ENCODE measurements at regions not wholly inside any gene's neighbourhood (a gene's known extent, or its start where the extent isn't known, plus 50 kb on each side); places are given as distances from the start of the nearest gene placed in this dataset.

DNA sequence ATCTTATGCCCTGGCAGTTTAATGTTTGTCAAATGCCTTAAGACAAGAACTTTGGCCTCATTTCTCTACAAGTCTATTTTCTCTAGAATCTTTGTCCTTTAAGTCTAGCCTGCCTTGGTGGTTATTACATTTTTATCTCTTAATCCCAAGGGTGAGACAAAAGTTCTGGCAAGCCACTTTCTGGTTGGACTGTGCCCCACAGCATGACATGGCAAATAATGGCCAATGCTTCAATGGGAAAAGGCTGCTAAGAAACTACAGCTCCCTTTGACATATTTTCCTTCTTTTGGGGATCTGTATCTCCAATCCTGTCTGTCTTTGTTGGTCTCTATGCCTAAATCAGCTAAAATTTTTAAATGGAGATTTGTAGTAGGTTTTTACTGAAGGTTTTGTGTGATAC lies 181.6 kb upstream of the MBNL1 start:
- H3K4me2 ChIP-seq (ENCODE audit: low read depth, low read length, poor library complexity, severe bottlenecking): peak overlapping the region; percentile 13
- H3K4me3 ChIP-seq (ENCODE audit: low read length, poor library complexity, severe bottlenecking): no peak overlapping the region
- TF ChIP-seq EZH2phosphoT487 (IDR thresholded peaks at IDR 0.05; ENCODE audit: borderline replicate concordance): no peak
- TF ChIP-seq, protein P1, sequence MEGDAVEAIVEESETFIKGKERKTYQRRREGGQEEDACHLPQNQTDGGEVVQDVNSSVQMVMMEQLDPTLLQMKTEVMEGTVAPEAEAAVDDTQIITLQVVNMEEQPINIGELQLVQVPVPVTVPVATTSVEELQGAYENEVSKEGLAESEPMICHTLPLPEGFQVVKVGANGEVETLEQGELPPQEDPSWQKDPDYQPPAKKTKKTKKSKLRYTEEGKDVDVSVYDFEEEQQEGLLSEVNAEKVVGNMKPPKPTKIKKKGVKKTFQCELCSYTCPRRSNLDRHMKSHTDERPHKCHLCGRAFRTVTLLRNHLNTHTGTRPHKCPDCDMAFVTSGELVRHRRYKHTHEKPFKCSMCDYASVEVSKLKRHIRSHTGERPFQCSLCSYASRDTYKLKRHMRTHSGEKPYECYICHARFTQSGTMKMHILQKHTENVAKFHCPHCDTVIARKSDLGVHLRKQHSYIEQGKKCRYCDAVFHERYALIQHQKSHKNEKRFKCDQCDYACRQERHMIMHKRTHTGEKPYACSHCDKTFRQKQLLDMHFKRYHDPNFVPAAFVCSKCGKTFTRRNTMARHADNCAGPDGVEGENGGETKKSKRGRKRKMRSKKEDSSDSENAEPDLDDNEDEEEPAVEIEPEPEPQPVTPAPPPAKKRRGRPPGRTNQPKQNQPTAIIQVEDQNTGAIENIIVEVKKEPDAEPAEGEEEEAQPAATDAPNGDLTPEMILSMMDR (conservative IDR thresholded peaks at IDR 0.05; ENCODE audit: low read length): no peak
- no peak overlapping the region for H3K9ac ChIP-seq (ENCODE audit: low read depth, low read length, poor library complexity, severe bottlenecking)
- H3K4me1 ChIP-seq (ENCODE audit: insufficient read depth, low read length, poor library complexity, severe bottlenecking): peaks cover 30% of the 10 kb centered on the region
- peak overlapping the region; percentile 40; the same call in 1 of the 2 replicates for H2AFZ ChIP-seq (ENCODE audit: low read length)
- no peaks in the 10 kb centered on the region for H3K9me2 ChIP-seq (replicated peaks; ENCODE audit: low read depth, low read length)
- no peaks in the 10 kb centered on the region for H3K9me3 ChIP-seq (ENCODE audit: insufficient read depth, low read depth, low read length)
- H3K36me3 ChIP-seq (ENCODE audit: insufficient read depth, low read length): no peaks in the 10 kb centered on the region
- H3K27me3 ChIP-seq (ENCODE audit: insufficient read depth, low read length, poor library complexity, severe bottlenecking): no peaks in the 10 kb centered on the region
- H3F3A ChIP-seq (ENCODE audit: low read depth): no peaks in the 10 kb centered on the region; the same call in 1 of the 2 replicates
- H3K79me2 ChIP-seq (ENCODE audit: insufficient read depth, low read length): no peaks in the 10 kb centered on the region
- no peaks in the 10 kb centered on the region for H4K20me1 ChIP-seq (ENCODE audit: insufficient read depth, low read length, poor library complexity, severe bottlenecking)

DNA sequence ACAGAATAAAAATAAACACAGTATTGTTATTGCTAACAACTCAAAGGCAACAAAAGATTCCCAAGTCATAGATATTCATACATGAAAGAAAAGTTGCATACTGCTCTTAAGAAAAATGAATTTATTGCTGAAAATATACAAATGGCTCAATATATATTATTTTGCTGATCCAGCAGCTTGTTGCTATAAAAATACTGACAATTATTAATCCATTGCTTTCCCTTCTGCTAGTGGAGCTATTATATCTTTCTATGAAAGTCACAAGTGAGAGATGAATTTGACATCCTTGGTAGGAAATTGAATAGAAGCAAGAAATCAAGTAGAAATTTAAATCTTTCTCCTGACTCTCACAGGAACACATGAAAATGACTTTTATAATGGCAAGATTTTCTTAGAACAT lies 179.2 kb upstream of the MBNL1 start:
- Histone ChIP-seq H3K79me2 (ENCODE audit: insufficient read depth, low read length) (no peaks in the 10 kb centered on the region), H3K9ac (ENCODE audit: low read depth, low read length, poor library complexity, severe bottlenecking) (no peak overlapping the region), H3K4me3 (ENCODE audit: low read length, poor library complexity, severe bottlenecking) (no peak overlapping the region), H3K27me3 (ENCODE audit: insufficient read depth, low read length, poor library complexity, severe bottlenecking) (no peaks in the 10 kb centered on the region), H3K36me3 (ENCODE audit: insufficient read depth, low read length) (no peaks in the 10 kb centered on the region), H4K20me1 (ENCODE audit: insufficient read depth, low read length, poor library complexity, severe bottlenecking) (no peaks in the 10 kb centered on the region), H3K4me2 (ENCODE audit: low read depth, low read length, poor library complexity, severe bottlenecking) (no peak overlapping the region), H3F3A (ENCODE audit: low read depth) (no peaks in the 10 kb centered on the region; the same call in 1 of the 2 replicates), H3K9me3 (ENCODE audit: insufficient read depth, low read depth, low read length) (no peaks in the 10 kb centered on the region), H3K4me1 (ENCODE audit: insufficient read depth, low read length, poor library complexity, severe bottlenecking) (peaks cover 21% of the 10 kb centered on the region), H2AFZ (ENCODE audit: low read length) (no peak overlapping the region), H3K9me2 (replicated peaks; ENCODE audit: low read depth, low read length) (no peaks in the 10 kb centered on the region)
- TF ChIP-seq, protein P1 (conservative IDR thresholded peaks at IDR 0.05; ENCODE audit: low read length): no peak
- no peak for TF ChIP-seq EZH2phosphoT487 (IDR thresholded peaks at IDR 0.05; ENCODE audit: borderline replicate concordance)

DNA sequence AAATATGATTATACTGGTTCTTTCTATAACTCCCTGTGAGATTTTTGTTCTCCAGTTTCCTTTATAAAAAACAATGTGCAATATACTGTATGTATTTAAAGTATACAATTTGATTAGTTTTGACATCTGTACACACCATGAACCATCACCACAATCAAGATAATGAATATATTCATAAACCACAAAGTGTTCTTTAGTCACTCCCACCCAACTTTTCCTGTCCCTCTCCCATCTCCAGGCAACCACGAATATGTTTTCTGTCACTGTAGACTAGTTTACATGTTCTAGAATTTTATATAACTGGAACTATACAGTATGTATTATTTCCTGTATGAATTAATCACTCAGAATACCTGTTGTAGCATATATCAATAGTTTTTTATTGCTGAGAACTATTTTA lies 177.0 kb upstream of the MBNL1 start:
- H4K20me1 ChIP-seq (ENCODE audit: insufficient read depth, low read length, poor library complexity, severe bottlenecking): no peaks in the 10 kb centered on the region
- H3K4me3 ChIP-seq (ENCODE audit: low read length, poor library complexity, severe bottlenecking): no peak overlapping the region
- H3K9me2 ChIP-seq (replicated peaks; ENCODE audit: low read depth, low read length): no peaks in the 10 kb centered on the region
- no peaks in the 10 kb centered on the region for H3K36me3 ChIP-seq (ENCODE audit: insufficient read depth, low read length)
- peaks cover 11% of the 10 kb centered on the region for H3K4me1 ChIP-seq (ENCODE audit: insufficient read depth, low read length, poor library complexity, severe bottlenecking)
- no peaks in the 10 kb centered on the region for H3K79me2 ChIP-seq (ENCODE audit: insufficient read depth, low read length)
- H3K27me3 ChIP-seq (ENCODE audit: insufficient read depth, low read length, poor library complexity, severe bottlenecking): no peaks in the 10 kb centered on the region
- TF ChIP-seq, protein P1 (conservative IDR thresholded peaks at IDR 0.05; ENCODE audit: low read length): no peak
- no peak for TF ChIP-seq EZH2phosphoT487 (IDR thresholded peaks at IDR 0.05; ENCODE audit: borderline replicate concordance)
- no peaks in the 10 kb centered on the region for H3K9me3 ChIP-seq (ENCODE audit: insufficient read depth, low read depth, low read length)
- H2AFZ ChIP-seq (ENCODE audit: low read length): no peak overlapping the region
- no peak overlapping the region for H3K9ac ChIP-seq (ENCODE audit: low read depth, low read length, poor library complexity, severe bottlenecking)
- H3K4me2 ChIP-seq (ENCODE audit: low read depth, low read length, poor library complexity, severe bottlenecking): no peak overlapping the region
- H3F3A ChIP-seq (ENCODE audit: low read depth): no peaks in the 10 kb centered on the region; the same call in 1 of the 2 replicates

All from Loucy (cell line).